Astrocyte of the hippocampus (primary cell): ENCODE measurements at regions not wholly inside any gene's neighbourhood (a gene's known extent, or its start where the extent isn't known, plus 50 kb on each side); places are given as distances from the start of the nearest gene placed in this dataset.

ENCODE experiments used
- DNase-seq: peaks from one replicate; pipeline ENCODE4 v3.0.0; 2011; ENCODE audit warnings: low read depth, low spot score

DNA sequence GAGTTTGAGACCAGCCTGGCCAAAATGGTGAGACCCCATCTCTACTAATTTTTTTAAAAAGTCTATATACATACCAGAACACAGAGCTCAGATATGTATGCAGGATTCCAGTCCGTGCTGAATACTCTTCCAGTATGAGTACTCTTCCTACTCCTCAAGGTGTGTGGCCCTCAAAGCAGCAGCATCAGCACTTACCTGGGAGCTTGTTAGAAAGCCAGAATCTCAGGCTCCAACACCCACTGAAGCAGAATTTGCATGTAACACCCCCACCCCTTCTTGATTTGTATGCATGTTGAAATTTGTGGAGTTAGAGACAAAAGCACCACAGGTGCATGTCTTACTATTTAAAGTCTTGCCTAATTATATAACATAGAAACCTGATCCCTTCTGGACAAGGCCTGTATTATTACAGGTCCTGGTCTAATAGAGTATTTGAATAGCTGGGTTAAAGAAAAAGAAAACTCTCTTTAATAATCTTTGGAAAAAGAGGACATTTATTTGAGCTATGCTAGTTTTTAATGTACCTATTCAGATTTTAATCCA lies 50.3 kb upstream of the NFE2L2 start:
- DNase-seq = no peak

DNA sequence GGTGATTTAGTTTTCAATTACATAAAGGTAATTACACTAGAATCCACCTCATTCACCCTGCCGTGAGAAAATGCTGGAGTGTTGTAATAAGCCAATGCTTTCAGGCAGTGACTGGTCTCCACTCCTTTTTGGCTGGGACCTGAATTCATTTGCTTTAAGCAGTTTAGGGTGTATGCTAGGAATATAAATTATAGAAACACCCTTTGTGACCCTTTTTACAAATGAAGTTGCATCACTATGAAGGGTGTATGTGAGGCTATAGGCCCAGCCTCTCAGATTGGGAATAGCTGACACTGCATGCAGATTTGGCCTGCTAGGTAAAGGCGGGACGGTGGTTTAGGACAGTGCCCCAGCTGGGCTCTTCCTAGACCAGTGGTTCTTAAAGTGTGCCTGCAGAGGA lies 50.8 kb upstream of the NFE2L2 start:
- DNase-seq = no peak

DNA sequence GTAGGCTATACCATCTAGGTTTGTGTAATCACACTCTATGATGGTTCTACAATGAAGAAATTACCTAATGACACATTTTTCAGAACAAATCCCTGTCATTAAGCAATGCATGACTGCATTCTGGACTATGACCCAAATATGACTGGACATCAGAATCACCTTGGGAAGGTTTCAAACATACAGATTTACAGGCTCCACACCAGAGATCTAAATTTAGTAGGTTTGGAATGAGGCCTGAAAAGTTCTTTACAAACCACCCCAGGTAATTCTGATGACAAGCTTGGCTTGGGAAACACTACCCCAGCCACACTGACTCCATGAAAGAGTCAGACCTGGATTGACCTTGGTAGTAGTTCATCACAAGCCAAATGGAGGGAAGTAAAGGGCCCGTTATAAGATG lies 52.2 kb upstream of the NFE2L2 start:
- DNase-seq = no peak

DNA sequence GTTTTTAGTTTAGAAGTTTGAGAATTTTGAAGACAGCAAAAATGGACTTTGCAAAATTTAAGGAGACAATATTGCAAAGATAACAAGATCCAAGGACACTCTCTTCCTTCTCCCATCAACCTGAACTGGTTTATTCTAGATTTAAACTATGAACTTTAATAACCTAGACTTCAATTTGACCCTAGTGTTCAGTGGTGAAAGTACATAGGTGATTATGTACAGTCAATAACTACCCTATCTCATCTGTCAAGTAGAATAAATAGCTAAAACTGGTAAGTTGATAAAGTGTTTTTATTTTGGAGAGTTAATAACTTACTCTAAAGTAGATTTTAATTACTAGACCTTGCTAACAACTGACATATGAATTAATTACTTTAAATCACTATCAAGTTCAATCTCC lies 52.9 kb upstream of the NFE2L2 start:
- no peak for DNase-seq

DNA sequence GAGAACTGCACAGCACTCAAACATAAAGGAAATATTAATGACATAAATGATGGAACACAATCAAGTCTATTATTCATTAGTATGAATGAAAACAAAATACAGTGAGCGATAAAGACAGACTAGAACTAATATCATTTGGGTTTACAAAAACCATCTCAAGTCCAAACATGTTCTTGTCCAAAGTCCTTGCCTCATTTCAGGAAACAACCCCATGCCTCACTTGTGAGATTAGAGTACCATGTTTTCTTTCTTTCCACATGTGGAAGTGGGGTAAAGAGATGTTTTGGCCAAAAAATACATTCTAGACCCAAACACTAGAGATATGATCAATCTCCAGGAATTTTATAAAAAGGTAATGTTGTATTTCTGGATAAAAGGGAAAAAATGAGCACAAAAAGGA lies 53.3 kb upstream of the NFE2L2 start:
- DNase-seq = no peak

DNA sequence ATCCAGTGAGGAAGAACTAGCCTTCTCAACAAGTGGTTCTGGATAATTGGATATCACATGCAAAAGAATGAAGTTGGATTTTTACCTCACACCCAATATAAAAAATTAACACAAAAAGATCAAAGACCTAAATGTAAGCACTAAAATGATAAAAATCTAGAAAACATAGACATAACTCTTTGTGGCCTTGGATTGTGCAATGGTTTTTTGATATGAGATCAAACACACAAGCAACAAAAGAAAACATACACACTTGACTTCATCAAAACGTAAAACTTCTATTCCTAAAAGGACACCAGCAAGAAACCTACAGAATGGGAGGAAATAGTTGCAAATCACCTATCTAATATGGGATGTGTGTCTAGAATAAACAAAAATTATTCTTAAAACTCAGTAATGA lies 54.1 kb upstream of the NFE2L2 start:
- no peak for DNase-seq

DNA sequence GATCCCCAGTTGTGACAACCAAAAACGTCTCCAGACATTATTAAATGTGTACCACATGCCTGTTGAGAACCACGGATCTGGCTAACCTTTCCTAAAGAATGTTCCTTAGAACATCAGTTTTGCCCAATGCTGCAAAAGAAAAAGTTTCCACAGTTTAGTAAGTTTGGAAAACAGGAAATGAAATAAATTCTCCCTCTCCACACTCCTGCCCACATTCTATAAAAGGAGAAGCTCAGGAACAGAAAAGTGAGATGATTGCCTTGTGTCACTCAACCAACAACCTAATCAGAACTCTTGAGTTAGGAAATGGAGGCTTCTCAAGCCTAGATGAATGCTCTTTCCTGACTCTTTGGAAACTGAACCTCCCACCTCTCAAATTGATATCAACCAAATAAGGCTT lies 56.1 kb upstream of the NFE2L2 start:
- no peak for DNase-seq

DNA sequence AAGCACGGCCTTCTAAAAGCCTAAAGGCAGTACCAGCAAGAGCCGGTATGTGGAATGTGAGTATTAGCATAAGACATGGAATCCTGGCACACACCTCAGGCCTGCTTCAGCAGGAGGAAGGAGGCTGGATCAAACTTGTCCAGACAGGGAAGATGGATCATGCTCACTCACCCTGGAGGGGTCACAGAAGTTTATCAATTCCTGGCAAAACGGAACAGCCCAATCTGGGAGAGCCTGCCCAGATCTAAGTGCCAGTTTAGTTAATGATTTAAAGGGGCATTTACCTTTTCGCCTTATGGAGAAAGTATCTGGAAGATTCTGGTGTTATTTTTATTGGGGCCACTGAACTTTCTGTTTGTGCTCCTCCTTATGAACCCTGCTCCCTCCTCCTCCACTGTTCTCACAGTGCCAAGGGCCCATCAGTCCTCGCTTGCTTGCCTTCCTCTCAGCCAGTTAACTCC lies 58.3 kb upstream of the NFE2L2 start:
- DNase-seq = peak; percentile 21

DNA sequence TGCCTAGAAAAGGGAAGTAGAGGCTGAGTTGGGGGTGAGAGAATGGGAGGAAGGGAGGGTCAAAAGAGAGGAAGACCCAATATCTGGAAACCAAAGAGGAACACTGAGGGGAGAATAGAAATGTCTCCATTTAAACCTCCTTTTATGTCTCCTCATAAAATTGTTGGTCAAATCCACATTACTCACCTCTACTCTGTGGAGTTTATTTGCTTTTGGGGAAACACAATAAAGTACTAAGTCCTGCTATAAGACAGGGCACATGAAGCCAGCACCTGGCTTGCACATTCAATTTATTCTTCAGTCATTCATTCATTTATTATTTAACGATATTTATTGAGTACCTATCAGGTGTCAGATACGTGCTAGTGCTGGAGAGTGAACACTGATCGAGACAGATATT lies 60.3 kb upstream of the NFE2L2 start:
- no peak for DNase-seq

DNA sequence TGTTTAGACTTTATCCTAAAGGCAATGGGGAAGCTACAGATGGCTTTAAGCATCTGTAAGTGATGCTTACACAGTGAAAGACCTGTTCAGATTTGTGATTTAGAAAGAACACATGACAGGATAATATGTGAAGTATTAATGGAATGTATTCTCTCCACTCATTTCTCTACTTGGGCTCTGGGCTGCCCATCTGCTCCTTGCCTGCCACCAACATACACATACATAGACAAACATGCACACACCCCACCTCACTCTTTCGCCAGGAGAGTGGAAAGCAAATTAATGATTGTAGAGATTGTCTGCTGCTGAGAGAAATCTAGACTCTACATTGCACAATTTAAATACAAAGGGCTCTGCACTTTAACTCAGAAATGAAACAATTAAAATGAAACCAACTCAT lies 61.0 kb upstream of the NFE2L2 start:
- peak; percentile 29 for DNase-seq

DNA sequence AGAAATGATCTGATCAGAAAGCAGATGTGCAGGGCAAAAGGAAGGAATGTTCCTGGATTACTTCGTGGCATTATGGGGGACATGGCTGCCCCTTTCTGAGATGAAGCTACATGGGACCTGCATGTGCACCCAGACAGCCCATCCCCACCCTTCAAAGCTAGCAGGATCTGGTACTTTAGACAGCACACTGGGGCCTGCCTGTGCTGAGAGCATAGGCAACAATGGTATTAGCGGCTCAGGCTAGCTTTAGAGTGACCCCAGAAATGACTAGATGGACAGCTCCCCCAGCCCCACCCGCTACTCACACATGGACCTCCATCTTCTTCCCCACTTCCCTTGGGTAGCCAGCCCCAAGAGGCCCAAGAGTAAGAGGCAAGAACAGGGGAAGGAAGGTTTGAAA lies 61.5 kb upstream of the NFE2L2 start:
- no peak for DNase-seq

DNA sequence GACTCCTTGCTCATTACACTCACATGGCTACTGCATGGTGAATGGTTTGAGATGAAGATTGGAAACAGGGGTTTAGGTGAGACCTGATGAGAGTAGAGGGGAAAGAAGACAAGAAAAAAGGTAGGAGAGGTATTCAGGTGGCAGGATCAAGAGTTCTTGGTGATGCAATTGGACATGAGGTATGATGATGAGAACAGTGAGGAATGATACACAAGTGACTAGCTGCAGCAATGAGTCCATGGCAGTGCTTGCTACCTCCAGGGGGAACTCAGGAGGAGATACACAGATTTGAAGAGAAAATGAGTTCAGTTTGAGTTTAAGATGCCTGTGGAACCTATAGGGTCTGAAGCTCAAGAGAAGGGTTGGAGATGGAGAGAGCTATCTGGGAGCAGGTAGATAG lies 62.1 kb upstream of the NFE2L2 start:
- DNase-seq = no peak

DNA sequence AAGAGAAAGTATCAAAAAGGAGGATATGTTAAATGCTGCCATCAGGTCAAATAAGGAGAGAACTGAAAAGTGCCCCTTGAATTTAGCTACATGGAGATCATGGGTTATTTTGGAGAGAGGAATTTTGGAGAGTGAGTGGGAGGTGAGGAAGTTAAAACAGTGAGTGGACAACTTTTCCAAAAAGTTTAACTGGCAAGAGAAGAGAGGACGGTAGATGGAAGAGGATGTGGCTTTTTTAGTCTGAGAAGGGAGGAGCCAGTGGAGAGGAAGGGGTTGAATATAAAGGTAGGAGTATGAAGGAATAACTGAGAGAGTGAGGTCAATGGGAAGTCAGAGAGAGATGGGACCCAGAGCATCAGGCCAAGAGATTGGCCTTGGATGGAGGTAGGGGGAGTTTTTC lies 62.5 kb upstream of the NFE2L2 start:
- no peak for DNase-seq

DNA sequence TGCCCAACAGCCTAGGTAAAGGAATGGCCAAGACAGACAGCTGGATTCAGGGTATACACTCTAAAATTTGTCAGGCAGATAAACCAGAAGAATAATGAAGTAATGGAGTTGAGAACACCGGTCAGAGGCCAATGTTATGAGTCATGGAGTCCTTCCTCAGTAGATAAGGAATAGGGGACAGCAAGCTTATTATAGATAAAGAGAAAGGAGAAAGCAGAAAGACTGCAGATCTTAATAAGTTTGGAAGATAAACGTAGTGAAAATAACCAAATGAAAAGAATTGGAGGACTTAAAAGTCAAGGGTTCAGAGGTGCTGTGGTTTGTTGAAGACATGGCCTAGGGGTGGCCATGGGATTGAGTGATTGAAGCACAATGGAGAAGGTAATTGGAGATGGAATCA lies 63.5 kb upstream of the NFE2L2 start:
- DNase-seq = no peak

DNA sequence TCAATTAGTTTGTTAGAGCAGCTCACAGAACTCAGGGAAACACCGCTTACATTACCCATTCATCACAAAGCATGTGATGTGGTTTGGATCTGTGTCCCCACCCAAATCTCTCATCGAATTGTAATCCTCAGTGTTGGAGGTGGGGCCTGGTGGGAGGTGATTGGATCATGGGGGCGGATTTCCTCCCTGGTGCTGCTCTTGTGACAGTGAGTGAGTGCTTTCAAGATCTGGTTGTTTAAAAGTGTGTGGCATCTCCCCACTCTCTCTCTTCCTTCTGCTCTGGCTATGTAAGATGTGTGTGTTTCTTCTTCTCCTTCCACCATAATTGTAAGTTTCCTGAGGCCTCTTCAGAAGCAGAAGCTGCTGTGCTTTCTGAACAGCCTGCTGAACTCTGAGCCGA lies 63.5 kb upstream of the AGPS start:
- no peak for DNase-seq

DNA sequence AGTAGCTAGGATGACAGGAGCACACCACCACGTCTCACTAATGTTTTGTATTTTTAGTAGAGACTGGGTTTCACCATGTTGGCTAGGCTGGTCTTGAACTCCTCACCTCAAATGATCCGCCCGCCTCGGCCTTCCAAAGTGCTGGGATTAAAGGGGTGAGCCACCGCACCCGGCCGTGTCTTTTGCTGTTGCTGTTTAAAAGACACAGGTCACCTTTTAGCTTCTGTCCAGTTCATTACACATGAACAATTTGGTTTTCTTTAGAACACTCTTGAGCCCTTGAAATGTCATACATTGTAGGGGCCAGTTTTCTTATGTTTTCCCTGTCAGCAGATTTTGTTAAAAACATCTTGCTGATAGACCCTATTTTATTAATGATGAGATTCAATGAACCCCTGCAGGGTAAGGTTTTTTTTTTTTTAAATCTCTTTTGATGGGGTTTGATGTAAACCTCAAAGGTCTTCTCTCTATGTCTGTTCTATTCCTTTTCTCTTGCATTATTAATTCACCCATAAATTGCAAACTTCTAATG lies 61.0 kb upstream of the AGPS start:
- no peak for DNase-seq

DNA sequence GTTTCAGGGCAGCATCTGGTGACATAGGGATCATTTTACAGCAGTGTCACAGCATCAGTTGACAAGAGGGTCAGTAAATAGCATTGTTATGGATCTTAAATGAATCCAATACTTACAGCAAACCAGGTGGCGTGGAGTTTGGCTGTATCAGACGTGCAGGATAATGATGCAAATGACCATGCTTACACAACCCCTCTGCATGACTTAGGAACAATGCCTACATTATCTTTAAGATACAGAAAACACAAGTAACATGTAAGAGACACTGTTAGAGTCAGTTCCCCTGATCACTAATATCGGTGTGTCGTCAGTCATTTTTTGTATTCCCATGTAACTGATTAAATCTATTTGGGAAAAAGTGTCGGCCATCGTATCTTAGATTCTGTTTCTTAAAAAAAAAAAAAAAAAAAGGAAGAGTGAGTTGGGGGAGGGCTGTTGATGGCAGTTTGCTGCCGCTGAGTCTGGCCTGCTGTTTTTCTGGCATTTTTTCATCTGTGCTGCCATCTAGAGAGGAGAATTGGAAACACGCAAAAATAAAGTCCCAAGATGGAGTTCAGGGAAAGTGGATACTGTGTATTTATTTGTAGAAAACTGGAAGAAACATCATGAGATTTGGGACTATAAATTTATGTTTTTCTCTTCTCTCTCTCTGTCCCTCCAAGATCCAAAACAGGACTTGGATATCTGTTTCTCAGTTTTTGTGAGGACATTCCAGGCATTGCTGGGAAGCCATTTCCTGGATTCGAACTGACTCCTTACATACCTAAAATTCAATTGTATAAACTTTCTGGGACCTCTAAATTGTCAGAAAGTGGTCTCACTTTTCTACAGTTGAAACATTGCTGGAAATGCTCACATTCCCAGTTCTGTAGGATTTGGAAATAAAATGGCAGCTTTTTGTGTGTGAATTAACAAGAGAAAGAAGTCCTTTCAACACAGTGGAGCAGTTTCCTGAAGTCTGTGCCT lies 60.3 kb upstream of the AGPS start:
- DNase-seq = peak; percentile 87

DNA sequence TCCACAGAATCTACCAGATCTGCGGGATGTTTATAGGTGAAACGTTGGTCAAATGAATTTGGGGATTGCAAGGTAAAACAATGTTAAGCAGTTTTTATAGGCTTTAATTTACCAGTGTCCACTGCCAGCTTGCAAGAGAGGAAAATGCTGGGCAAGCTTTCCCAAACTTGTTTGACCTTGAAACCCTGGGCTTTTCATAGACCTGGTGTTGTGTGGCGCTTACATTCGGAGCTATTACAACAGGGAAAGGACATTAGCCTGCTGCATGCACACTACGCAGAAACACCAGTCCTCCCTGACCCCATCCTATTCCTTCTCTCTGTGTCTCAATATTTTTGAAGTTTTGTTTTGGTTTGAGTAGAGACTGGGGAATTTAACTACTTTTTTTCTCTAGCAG lies 59.6 kb upstream of the AGPS start:
- DNase-seq = no peak

DNA sequence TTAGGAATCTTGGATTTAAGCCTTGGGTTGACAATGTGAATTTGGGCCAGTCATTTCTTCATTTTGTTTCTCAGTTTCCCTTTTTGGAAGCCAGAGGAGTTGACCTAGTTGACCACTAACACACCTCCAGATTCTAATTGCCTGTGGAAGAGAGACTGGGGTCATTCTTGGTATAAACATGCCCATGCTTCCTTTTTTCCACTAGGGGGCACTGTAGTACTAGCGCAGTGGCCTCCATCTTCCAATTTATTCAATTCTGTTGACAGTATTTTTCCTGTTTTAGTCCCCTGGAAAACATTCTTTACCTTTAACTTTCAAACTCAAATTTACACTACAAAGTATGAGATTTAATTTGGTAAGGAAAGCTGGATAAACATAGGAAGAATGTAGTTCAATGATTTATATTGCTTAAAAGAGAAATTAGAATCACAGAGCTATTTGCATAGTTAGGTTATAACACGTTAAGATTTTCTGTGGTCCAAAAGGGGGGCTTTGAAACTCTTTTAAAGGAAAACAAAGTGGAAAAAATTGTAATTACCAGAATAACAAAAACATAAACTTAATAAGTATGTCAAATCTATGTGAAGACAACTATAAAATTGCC lies 57.5 kb upstream of the AGPS start:
- peak; percentile 66 for DNase-seq

DNA sequence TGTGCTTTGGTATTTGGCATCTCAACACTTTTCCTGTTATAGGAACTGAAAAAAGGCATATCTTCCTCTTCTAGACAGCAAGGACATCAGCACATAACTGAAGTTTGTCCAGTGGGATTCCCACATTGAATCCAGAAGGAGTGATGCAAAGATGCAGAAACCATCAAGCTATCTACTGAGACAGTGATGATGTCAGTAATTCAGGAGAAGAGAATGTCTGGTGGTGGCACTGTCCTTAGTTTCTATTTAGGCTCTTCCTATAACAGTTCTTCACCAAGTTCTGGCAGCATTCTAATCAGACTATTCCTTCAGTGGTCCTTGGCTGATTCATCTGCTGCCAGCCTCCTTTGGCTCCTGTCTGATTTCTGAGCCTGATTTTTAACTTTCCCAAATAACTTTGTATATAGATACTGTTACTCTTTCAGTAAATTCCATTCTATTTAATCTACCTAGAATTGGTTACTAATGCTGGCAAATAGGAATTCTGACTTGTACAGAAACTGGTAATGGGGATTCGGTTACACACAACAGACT lies 56.6 kb upstream of the AGPS start:
- peak; percentile 34 for DNase-seq

DNA sequence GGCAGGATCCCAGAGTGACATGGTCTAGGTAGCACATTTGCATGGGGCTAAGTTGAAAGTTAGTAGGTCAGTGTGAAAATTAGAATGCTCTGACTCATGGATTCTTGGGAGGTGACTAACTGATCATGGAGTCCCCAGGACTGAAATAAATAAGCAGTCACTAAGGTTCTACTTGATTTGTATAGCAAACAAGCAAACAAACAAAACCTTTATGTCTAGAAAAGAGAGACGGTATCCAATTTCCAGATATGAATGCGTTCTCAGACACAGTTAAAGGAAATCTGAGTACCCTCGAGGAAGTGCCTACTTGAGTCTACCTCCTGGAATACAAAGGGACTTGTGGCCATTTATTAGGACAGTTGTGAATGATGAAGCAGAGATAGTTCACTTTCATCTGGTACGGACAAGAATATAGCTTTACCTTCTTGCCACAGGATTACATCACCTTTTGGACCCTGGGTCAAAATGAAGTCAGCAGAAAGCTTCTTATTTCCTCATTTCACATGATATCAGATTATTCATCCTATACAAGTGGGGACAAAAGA lies 54.3 kb upstream of the AGPS start:
- DNase-seq = peak; percentile 83

DNA sequence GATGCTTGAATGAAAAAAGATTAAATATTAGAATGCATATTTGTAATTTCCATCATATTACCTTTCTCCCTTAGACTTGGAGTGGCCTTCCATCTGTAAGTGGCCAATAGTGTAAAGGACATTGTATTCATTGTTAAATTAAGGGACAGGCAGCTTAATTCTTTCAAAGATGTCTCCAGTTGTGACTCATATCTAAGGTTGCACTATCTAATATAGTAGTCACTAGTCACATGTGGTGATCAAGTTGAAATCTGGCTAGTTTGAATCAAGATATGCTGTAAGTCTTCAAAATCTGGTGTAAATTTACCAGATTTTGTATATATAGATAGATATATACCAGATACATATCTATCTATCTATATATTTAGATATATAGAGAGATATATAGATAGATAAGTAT lies 52.4 kb upstream of the AGPS start:
- DNase-seq = no peak
